GM18870 (cell line): ENCODE measurements at regions not wholly inside any gene's neighbourhood (a gene's known extent, or its start where the extent isn't known, plus 50 kb on each side); places are given as distances from the start of the nearest gene placed in this dataset.
"Not testable (repeated sequence)": the region's sequence is repeated elsewhere in the genome, so short reads cannot be mapped to it uniquely, and the experiment has no call there.

Source experiments
- ATAC-seq: cut with Tn5 transposase; IDR thresholded peaks from one replicate; pipeline ENCODE4 v1.9.1; 2021; ENCODE audit warnings: moderate library complexity; ENCODE audit not compliant: unreplicated experiment

DNA sequence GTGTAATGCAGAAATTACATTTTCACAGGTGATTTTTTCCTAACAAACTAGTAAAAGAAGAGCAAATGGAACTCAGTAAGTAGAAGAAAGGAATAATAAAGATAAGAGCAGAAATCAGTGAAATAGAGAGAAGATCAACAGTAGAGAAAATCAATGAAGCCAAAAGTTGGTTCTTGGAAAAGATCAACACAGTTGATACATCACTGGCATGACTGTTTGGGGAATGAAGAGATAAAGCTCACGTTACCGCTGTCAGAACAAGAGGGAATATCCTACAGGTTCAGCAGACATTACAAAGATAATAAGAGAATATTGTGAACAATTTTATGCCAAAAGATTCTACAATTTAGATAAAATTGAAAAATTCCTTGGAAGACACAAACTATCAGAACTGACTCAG, 146.4 kb downstream of the ACTR3B start:
- ATAC-seq = no peak

DNA sequence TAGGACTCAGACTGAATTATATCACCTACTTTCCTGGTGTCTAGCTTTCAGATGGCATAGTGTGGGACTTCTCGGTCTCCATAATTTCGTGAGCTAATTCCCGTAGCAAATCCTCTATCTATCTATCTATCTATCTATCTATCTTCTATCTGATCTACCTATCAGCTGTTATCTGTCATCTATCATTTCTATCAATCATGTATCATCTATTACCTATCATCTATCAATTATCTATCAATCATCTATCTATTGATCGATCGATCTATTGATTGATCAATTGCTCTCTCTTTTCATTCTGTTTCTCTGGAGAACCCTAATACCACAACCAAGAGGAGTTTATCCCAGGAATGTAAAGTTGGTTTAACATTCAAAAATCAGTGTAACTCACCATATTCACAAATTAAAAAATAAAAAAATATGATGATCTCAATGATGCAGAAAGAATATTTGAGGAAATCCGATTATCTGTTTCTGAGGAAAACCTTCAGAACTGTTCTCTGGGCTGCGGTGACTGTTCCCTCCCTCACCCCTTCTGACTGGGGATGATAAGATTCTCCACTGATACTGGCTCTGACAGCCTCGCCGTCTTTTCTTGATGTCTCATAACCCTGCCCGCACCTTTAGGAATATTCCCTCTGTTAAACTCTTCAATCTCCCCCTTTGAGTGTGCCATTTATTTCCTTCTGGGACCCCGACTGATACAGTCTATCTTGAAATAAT, 147.7 kb downstream of the ACTR3B start:
- ATAC-seq = no peak

DNA sequence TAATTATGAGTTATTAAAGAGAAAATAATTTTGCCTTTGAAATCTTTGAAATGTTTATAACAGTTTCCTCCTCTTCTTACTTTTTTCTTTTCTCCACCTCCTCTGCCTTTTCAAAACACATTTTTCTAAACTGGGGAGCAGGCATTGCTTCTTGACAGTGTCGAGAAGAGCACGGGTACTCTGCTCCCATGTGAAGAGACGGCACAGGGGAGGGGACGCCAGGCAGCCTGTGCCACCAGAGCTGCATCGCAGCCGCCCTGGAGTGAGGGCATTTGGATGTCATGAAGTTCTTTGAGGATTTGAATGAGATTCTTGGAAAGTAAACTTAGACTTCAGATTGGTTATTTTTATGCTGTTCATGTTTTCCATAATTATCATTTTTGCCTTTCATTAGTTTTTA, 149.7 kb downstream of the ACTR3B start:
- no peak for ATAC-seq

DNA sequence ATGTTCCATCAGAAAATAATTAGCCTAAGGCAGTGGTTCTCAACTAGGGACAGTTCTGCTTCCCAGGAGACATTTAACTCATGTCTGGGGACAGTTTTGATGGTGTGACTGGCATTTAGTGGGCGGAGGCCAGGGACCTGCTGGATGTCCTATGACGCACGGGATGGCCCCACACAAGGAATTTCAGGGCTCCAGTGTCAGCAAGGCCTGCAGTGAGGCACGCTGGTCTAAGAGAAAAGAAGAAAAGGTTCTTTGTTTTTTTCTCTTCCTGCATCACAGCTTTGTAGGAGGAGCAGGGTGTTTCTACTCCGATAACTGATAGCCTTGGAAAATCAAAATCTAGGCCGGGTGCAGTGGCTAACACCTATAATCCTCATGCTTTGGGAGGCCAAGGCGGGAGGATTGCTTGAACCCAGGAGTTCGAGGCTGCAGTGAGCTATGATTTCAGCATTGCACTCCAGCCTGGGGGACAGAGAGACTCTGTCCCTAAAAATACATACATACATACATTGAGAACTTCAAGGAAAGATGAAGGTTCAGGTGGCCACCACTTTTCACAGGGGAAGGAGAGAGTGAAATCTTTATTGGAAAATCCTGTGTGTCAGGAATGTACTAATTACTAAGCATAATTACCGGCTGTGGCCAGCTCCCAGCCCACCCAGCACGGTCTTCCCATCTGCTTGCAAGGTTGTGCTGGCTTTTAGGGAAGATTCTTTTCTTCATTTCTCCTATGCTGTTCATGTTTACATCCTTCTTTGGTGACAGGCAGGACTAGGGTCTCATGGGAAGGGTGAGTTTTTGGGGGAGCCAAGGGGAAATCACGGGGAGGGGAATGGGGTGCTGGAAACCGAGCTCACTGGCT, 150.4 kb downstream of the ACTR3B start:
- no peak for ATAC-seq

DNA sequence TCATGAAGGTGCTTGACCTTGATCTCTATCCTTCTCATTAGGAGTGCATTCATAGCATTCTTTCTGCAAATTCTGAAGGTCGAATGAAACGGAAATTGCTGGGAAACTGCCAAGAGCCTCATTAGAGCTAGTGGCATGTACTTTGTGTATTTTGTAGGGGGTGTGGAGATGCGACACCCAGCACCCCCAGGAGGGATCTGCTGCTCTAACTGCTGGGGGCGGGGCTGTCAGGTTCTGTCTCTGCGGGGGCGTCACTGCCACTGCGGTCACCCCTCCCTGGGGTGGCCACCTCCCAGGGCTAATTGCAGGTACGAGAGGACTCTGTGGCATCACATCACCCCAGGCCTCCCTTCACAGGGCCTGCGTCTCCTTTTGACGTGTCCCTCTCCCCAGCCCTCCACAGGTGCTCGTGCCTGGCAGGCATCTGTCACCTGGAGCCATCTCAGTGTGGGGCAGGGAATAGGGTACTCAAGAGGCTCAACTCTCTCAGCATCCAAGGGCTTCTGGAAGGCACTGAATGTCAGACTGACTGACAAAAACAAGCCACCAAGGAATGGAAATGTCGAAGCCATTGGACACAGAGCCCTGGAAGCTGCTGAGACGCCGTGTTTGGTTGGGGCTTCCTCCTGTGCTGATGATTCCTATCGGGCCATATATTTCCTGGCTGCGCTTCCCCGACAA, 151.1 kb downstream of the ACTR3B start:
- no peak for ATAC-seq

DNA sequence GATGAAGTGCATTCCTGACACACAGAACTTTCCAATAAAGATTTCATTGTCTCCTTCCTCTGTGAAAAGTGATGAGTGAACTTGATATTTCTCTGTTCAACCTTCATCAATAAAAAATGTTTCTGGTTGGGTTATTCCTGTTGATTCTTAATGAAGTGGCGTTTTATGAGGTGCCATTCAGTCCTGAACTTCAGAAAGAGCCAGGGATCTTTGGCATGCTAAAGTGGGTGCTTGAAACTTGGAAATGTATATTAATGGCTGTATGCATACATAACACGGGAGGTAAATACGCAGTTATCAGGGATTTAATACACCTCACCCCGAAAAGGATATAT, 151.6 kb downstream of the ACTR3B start:
- no peak for ATAC-seq

DNA sequence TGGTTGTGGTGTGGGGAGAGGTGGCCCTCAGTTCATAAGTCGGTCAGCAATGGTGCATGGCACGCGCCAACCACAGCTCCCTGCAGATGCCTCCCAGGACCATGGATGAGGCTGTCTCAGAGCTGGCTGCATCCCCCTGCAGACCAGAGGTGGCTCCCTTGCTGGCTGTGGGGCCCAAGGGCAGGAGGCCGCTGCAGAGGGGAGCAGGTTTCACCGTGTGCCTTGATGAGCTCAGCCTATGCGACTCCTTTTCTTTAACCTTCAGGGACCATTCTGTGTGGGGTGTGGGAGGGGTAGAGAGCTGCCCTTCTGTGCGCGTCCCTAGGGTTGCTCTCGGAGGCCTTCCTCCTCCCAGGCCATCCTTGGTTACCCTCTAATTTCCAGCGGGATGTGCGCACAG, 152.4 kb downstream of the ACTR3B start:
- ATAC-seq = no peak

DNA sequence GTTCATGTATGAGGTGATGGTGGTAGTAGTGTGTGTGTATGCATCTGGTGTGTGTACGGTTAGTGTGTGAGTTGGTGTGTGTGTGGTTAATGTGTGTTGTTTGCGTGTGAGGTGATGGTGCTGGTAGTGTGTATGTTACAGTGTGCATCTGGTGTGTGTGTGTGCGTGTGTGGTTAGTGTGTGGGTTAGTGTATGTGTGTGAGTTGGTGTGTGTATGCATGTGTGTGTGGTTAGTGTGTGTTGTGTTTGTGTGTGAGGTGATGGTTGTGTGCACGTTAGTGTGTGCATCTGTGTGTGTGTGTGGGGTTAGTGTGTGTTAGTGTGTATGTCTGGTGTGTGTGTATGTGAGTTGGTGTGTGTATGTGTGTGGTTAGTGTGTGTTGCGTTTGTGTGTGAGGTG, 153.0 kb downstream of the ACTR3B start:
- no peak for ATAC-seq

DNA sequence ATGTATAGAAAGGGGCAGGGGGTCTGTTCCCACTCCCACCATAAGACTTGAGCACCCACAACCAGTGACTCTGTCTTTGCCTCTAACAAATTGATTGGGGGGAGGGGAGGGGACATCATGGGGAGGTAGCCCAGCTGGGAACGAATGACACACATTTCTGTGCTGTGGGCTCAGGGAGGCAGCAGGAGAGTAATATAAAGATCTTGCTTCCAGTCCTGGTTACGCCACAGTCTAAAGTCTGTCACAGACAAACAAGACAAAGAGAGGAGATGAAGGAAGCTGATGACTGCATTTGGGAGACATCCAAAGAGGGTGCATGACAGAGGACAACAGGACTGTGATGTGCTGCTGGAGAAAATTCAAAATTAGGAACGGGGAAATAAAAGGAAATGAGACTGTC, 153.9 kb downstream of the ACTR3B start:
- no peak for ATAC-seq

DNA sequence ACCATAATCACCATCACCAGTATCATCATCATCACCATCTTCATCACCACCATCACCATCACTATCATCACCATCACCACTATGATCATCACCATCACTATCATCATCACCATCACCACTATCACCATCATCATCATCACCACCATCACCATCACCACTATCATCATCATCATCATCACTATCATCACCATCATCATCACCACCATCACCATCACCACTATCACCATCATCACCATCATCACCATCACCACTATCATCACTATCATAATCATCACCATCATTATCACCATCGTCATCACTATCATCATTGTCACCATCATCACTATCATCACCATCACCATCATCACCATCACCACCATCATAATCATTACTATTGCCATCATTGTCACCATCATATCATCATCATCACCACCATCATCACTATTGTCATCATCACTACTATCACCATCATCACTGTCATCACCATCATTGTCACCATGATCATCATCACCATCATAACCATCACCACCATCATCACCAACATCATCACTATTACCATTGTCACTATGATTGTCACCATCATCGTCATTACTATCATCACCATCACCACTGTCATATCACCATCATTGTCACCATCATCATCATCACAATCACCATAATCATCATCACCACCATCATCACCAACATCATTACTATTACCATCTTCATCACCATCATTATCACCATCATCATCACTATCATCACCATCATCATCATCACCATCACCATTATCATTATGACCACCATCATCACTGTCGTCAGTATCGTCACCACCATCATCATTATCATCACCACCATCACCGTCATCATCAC, 154.7 kb downstream of the ACTR3B start:
- ATAC-seq = no peak

DNA sequence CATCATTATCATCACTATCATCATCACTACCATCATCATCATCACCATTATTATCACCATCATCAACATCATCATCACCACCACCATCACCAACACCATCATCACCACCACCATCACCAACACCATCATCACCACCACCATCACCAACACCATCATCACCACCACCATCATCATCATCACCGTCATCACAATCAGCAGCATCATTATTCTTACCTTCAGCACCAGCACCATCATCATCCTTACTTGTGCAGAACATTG, 155.2 kb downstream of the ACTR3B start:
- not testable (repeated sequence) for ATAC-seq

DNA sequence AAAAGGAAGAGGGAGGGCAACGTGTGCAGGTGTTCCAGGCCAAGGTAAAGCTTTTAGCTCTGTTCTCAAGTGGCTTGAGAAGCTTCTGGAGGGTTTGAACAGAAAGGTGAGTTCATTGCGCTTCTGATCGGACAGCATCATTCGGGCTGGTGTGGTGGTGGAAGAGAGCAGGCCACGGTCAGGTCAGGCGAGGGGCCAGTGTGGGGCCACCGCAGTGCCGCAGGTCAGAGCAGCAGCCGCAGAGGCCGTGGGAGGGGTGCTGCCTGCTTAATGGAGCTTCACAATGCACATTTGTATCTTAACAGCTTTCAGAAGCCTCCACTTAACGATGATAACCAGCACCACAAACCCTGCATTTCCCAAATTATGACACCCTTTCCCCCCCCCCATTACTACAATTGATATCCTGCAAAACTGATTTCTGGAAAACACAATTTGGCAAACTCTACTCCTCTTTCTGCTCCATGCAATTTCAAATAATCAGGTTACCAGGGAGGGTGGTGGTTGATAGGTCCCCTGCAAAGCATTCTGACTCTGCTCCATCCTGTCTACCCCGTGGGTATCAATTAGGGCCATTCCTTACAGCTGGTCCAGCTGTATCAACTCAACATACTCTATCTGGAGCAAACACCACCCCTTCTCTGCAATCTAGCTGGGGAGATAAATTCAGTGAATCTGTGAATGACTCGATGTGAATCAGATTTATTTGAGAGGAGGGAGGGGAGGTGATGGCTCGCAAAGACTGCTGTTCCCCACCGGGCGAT, 162.9 kb downstream of the ACTR3B start:
- no peak for ATAC-seq

DNA sequence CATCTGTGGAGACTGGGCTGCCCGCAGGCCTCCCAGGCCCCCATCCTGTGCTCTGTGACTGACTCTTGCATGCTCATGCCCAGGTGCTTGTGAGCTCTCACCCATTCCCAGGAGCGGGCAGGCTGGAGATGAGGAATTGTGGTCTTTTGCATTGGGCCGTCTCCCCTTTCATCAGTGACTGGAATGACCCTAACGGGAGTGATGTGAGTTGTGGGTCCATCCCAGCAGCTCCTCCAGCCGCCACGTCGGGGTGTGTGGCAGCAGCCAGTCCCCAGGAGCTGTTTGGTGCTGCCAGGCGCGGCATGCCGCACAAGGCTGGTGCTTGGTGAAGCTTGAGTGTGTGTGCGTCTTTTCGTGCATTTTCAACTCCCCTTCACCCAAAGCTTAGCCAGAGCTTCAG, 164.2 kb downstream of the ACTR3B start:
- ATAC-seq = no peak

DNA sequence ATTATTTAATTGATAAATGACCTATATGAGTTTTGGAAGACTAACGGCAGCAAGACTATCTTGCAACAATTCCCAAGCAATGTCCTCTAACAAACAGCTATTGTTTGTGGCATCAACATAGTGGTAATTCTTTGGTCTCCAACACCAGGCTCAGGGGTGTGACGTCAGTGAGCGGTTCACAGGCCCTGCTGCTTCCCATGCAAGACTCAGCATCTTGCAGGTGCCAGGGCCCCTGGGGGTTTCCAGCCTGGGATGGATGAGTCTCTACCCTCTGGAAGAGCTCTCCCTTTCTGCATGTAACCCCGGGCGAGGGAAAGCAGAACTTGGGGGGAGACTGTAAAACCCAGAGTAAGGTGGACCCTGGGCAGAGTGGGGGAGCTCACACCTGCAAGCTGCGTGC, 164.7 kb downstream of the ACTR3B start:
- ATAC-seq = no peak

DNA sequence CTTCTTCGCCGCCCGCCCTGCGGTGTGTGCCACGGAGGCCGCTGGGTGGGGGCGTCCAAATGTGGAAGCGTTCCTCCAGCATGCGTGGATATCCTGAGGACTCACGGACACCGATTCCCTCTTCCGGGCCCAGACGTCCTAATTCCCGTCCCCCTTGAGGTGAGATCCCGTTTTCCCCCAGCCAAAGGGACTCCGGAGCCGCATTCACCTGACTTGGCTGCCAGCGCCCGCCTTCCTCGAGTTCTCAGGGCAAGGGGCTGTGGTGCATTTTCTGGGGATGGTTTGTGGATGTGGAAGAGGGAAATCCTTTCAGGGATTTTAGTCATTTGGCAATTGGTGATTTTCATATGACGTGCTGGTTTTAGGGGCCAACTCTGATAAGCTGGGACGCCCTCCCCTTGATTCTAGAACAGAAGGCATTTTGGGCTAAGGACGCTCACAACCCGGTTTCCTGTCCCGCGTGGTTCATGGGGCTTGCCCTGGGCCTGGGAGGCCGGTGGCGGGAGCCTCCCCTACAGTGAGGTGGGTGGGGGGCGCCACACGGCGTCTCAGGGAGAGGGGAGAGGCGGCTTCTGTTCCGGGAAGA, 165.4 kb downstream of the ACTR3B start:
- ATAC-seq = no peak

DNA sequence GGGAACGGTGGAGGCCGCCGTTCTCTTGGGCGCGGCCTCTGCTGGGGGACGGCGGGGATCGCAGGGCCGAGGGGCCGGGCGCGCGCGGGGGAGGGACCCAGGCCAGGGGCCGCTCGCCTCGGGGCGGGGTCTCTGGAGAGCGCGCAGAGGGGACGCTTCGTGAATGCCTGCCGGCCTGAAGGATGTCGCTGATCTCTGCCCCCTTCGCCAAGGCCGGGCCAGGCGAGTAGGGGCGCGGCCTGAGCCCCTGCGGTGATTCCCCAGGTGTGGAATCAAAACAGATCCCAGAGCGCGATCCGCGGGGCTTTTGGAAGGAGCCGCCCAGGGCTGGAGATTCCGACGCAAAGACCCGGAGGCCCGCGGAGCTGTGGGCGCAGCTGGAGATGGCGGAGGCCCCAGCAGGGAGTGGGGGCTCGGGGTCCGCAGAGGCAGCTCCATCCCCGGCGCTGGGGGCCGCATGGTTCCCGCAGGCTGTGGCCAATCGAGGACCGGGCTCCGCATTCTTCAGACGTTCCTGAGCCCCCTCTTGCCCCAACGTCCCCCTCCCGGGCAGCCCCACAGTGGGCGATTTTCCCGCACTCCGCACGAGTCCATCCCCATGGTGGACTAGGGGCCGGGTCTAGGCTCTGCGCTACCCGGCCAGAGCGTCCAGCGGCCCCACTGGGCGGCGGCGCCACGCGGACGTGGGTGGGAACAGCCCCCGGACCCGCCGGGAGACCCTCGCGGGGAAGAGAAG, 166.0 kb downstream of the ACTR3B start:
- no peak for ATAC-seq

DNA sequence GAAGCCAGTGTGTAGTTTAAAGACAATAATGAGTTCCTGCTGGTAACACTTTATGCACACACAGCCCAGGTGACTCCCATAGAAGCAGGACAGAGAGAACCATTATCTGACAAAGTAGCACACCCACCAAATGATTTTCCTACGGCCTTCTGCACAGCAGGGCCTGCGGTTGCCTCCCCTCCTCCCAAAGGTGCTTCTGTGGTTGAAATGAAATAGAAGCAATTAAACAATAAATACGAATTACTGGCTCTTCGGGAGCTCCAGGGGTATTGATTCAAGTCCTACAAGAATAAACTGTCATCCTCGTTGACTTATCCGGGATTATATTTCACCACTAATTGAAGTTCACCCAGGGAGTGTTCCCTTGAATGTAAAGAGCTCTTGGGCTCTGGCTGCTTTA, 172.1 kb downstream of the ACTR3B start:
- no peak for ATAC-seq

DNA sequence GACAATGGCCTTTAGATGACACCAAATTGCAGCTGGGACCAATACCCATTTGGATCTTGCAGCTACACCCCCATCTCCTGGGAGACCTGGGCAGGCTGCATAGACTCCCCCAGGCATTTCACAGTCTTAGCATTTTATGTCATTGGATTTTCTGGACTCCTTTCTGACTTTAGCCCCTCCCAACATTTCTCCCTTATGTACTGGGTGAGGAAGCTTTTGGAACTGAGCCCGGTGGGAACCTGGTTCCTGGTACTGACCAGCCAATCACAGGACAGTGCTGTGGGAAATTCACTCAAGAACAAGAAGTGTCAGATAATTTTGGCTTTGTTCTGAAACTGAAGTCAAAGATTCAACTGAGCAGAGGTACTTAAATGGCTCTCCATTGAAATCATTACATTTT, 177.7 kb downstream of the ACTR3B start:
- ATAC-seq = no peak

DNA sequence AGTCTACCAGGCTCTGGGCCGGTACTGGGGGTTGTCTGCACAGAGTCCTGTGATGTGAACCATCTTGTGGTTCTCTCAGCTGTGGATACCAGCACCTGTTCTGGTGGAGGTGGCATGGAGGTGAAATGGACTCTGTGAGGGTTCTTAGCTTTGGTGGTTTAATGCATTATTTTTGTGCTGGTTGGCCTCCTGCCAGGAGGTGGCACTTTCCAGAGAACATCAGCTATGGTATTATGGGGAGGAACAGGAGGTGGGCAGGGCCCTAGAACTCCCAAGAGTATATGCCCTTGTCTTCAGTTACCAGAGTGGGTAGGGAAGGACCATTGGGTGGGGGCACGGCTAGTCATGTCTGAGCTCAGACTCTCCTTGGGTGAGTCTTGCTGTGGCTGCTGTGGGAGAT, 187.1 kb downstream of the ACTR3B start:
- ATAC-seq = not testable (repeated sequence)

DNA sequence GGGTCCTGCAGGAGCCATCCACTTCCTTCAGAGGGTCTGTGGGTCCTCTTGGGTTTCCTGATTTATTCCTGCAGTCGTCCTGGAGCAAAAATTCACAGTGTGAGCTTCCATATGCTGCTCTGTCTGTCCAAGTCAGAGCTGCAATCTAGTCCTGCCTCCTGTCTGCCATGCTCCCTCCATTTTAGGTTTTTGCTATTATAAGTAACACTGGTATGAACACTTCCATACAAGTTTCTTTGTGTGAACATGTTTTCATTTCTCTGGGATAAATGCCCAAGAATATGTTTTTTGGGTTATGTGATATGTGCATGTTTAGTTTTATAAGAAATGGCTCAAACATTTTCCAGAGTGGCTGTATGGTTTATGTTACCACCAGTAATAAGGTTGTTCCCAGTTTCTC, 188.1 kb downstream of the ACTR3B start:
- no peak for ATAC-seq
